SU-DHL-6 (cell line): ENCODE measurements at regions not wholly inside any gene's neighbourhood (a gene's known extent, or its start where the extent isn't known, plus 50 kb on each side); places are given as distances from the start of the nearest gene placed in this dataset.

ENCODE experiments used
- H2AFZ ChIP-seq: fragments of 200-600 bp; sonication (generic); 2 replicates; pipeline ENCODE4 v1.6.1; 2014; ENCODE audit warnings: low read depth, mild to moderate bottlenecking, moderate library complexity, mixed read lengths, antibody characterized with exemption, low read length; ENCODE audit not compliant: severe bottlenecking
- H3F3A ChIP-seq: fragments of 200-600 bp; shearing (Covaris generic); 2 replicates; pipeline ENCODE4 v1.6.0; 2016; ENCODE audit warnings: antibody characterized with exemption, mild to moderate bottlenecking; ENCODE audit not compliant: insufficient read depth
- H3K27ac ChIP-seq: fragments of 200-600 bp; sonication (generic); 2 replicates; pipeline ENCODE4 v1.5.1; 2016; ENCODE audit warnings: low read depth, mild to moderate bottlenecking, low read length, moderate library complexity, mixed read lengths
- H3K27me3 ChIP-seq: fragments of 200-600 bp; sonication (generic), shearing (Covaris generic); 2 replicates; pipeline ENCODE4 v1.6.0; 2014; ENCODE audit warnings: mild to moderate bottlenecking, low read length
- H3K36me3 ChIP-seq: fragments of 200-600 bp; sonication (generic); 2 replicates; pipeline ENCODE4 v1.6.1; 2014; ENCODE audit warnings: mild to moderate bottlenecking, low read length, mixed read lengths
- H3K4me2 ChIP-seq: fragments of 300-600, 200-600 bp; shearing (Covaris generic), sonication (generic); 2 replicates; pipeline ENCODE4 v1.6.0; 2014; ENCODE audit warnings: low read length, low read depth, mild to moderate bottlenecking; ENCODE audit not compliant: poor library complexity, severe bottlenecking
- H3K4me3 ChIP-seq: fragments of 200-600 bp; sonication (generic); 2 replicates; pipeline ENCODE4 v1.5.1; 2014; ENCODE audit warnings: antibody characterized with exemption, low read length, mild to moderate bottlenecking, mixed read lengths; ENCODE audit not compliant: insufficient read depth, poor library complexity, severe bottlenecking
- H3K79me2 ChIP-seq: fragments of 200-600 bp; sonication (generic); 2 replicates; pipeline ENCODE4 v1.6.1; 2014; ENCODE audit warnings: mild to moderate bottlenecking, low read length, moderate library complexity; ENCODE audit not compliant: insufficient read depth
- H3K9ac ChIP-seq: fragments of 200-600 bp; sonication (generic); 2 replicates; pipeline ENCODE4 v1.7.0; 2014; ENCODE audit warnings: mild to moderate bottlenecking, low read length
- H3K9me2 ChIP-seq: fragments of 200-600 bp; sonication (generic); replicated peaks from 2 replicates; pipeline ENCODE4 v1.6.1; 2014; ENCODE audit warnings: low read length; ENCODE audit not compliant: insufficient read depth
- H3K9me3 ChIP-seq: fragments of 200-600 bp; sonication (generic); 2 replicates; pipeline ENCODE4 v1.6.1; 2014; ENCODE audit warnings: low read length, mixed read lengths; ENCODE audit not compliant: insufficient read depth
- H4K20me1 ChIP-seq: fragments of 200-600 bp; sonication (generic); 2 replicates; pipeline ENCODE4 v1.6.1; 2014; ENCODE audit warnings: low read depth, mild to moderate bottlenecking, antibody characterized with exemption, low read length, moderate library complexity, mixed read lengths
- EZH2phosphoT487 ChIP-seq: fragments of 200-600 bp; sonication (generic), shearing (Covaris generic); conservative IDR thresholded peaks from 2 replicates; pipeline ENCODE4 v1.6.1; 2018; ENCODE audit warnings: mild to moderate bottlenecking, antibody characterized with exemption, low read length, moderate library complexity, mixed read lengths
- TF ChIP-seq, protein P1 (sequence below): fragments of 200-600 bp; sonication (generic); IDR thresholded peaks from one replicate; pipeline ENCODE4 v1.5.1; 2017; ENCODE audit warnings: antibody characterized with exemption, mild to moderate bottlenecking, low read length, moderate library complexity; ENCODE audit not compliant: insufficient read depth, poor library complexity, severe bottlenecking

DNA sequence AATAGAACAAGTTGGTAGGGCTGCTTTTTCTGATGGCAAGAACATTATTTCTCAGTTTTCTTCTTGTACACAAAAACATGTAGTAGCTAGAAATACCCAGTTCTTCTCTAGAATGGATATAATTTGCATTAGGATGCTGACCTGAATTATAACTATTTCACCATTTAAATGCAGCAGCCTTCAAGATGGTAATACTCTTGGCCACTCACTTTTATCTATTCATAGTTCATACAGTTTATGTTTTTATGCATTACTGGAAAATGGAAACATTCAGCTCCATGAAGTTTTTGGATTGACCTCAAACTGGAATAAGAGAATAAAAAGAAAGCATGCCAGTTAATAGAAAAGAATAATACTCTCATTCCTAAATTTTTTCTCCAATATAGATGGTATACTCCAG, 487.4 kb downstream of the PABPC4L start:
- Histone ChIP-seq H2AFZ (no peak overlapping the region), H3F3A (no peaks in the 10 kb centered on the region), H3K9me3 (no peaks in the 10 kb centered on the region), H3K9me2 (no peaks in the 10 kb centered on the region), H3K9ac (no peak overlapping the region), H3K4me2 (no peak overlapping the region), H3K79me2 (no peaks in the 10 kb centered on the region), H3K27ac (no peak overlapping the region), H3K27me3 (no peaks in the 10 kb centered on the region), H4K20me1 (no peaks in the 10 kb centered on the region), H3K36me3 (no peaks in the 10 kb centered on the region), H3K4me3 (no peak overlapping the region)
- TF ChIP-seq, protein P1, sequence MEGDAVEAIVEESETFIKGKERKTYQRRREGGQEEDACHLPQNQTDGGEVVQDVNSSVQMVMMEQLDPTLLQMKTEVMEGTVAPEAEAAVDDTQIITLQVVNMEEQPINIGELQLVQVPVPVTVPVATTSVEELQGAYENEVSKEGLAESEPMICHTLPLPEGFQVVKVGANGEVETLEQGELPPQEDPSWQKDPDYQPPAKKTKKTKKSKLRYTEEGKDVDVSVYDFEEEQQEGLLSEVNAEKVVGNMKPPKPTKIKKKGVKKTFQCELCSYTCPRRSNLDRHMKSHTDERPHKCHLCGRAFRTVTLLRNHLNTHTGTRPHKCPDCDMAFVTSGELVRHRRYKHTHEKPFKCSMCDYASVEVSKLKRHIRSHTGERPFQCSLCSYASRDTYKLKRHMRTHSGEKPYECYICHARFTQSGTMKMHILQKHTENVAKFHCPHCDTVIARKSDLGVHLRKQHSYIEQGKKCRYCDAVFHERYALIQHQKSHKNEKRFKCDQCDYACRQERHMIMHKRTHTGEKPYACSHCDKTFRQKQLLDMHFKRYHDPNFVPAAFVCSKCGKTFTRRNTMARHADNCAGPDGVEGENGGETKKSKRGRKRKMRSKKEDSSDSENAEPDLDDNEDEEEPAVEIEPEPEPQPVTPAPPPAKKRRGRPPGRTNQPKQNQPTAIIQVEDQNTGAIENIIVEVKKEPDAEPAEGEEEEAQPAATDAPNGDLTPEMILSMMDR, result no peak
- TF ChIP-seq EZH2phosphoT487, result no peak

DNA sequence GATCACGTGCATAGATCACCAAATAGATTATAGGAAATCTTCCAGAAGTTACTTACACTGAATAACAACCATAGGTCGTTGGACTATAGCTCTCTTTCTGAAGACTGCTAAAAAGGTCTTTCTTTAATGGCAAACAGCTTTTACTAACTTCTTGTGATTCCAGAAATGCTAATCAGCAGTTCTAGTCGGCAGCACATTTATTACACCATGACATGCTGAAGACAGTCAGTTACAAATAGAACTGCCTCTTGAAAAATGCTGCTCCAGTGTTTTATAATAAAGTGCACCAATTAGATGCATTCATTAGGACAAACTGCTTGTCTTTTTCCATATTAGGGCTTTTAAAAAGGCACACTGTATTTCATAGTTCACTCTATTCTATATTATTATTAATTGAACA, 488.2 kb downstream of the PABPC4L start:
- Histone ChIP-seq H3K79me2 (no peaks in the 10 kb centered on the region), H3K4me3 (no peak overlapping the region), H3K9me2 (no peaks in the 10 kb centered on the region), H3F3A (no peaks in the 10 kb centered on the region), H3K9ac (no peak overlapping the region), H3K9me3 (no peaks in the 10 kb centered on the region), H3K27me3 (no peaks in the 10 kb centered on the region), H3K4me2 (no peak overlapping the region), H2AFZ (no peak overlapping the region), H3K36me3 (no peaks in the 10 kb centered on the region), H3K27ac (no peak overlapping the region), H4K20me1 (no peaks in the 10 kb centered on the region)
- no peak for TF ChIP-seq EZH2phosphoT487
- TF ChIP-seq, protein P1, result no peak

DNA sequence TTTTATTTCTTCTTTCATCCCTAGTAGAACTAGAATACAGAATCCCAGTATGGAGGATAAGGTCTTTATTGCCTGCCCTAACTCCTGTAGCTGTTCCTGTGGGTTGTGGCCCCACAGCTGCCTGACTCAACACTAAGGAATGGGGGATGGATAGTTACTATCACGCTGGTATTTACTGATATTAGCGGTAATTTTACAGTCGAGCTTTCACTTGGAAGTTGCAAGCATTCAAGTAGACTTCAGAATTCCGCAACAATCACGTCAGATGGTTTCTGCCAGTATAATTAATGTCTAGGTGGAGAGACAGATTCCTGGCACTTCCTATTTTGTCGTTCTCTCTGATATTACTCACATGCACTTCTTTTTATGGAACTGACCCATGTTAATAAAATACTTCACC, 489.8 kb downstream of the PABPC4L start:
- Histone ChIP-seq H3K27ac (no peak overlapping the region), H3K27me3 (no peaks in the 10 kb centered on the region), H3K4me2 (no peak overlapping the region), H2AFZ (no peak overlapping the region), H3K9ac (no peak overlapping the region), H3K79me2 (no peaks in the 10 kb centered on the region), H3K36me3 (no peaks in the 10 kb centered on the region), H3K9me2 (no peaks in the 10 kb centered on the region), H4K20me1 (no peaks in the 10 kb centered on the region), H3K9me3 (no peaks in the 10 kb centered on the region), H3F3A (no peaks in the 10 kb centered on the region), H3K4me3 (no peak overlapping the region)
- no peak for TF ChIP-seq EZH2phosphoT487
- TF ChIP-seq, protein P1, result no peak

DNA sequence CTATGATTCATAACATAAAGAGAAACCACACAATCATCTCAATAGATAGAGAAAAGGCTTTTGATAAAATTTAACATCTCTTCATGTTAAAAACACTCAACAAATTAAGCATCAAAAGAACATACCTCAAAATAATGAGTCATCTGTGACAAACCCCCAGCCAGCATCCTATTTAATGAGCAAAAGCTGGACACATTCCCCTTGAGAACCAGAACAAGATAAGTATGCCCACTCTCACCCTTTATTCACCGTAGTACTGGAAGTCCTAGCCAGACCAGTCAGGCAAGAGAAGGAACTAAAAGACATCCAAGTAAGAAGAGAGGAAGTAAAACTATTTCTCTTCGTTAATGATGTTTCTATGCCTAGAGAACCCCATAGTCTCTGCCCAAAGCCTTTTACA, 507.2 kb downstream of the PABPC4L start:
- Histone ChIP-seq H3K9me3 (no peaks in the 10 kb centered on the region), H3K4me2 (no peak overlapping the region), H3K27me3 (no peaks in the 10 kb centered on the region), H3K9ac (no peak overlapping the region), H3K9me2 (no peaks in the 10 kb centered on the region), H3K4me3 (no peak overlapping the region), H2AFZ (peak overlapping the region; percentile 19), H3K27ac (no peak overlapping the region), H3K79me2 (no peaks in the 10 kb centered on the region), H3F3A (no peaks in the 10 kb centered on the region), H4K20me1 (no peaks in the 10 kb centered on the region), H3K36me3 (no peaks in the 10 kb centered on the region)
- TF ChIP-seq, protein P1, result no peak
- no peak for TF ChIP-seq EZH2phosphoT487
